WTC11 (cell line): ENCODE measurements at regions not wholly inside any gene's neighbourhood (a gene's known extent, or its start where the extent isn't known, plus 50 kb on each side); places are given as distances from the start of the nearest gene placed in this dataset.

Experiments used
- ATAC-seq: fragments of 200-7000 bp; cut with Tn5 transposase; 2 replicates; pipeline ENCODE4 v1.10.0; 2021; ENCODE audit warnings: mild to moderate bottlenecking, moderate library complexity
- CTCF ChIA-PET: fragments of 300-600 bp; sonication (Branson Sonifier 250); formaldehyde crosslinking; loops from one replicate; lab custom pipeline; 2021; ENCODE audit warnings: antibody characterized with exemption; lab: Charles Lee
- POLR2A ChIA-PET: fragments of 350-600 bp; sonication (Branson Sonifier 250); formaldehyde crosslinking; loops from one replicate; lab custom pipeline; 2021; ENCODE audit warnings: antibody characterized with exemption; lab: Charles Lee
- DNase-seq: peaks from one replicate; pipeline ENCODE4 v3.0.0; 2021; ENCODE audit warnings: low spot score
- H3K27ac Mint-ChIP-seq: 2 replicates; pipeline ENCODE4 v1.8.0; 2021; ENCODE audit warnings: mixed read lengths
- H3K27me3 Mint-ChIP-seq: 2 replicates; pipeline ENCODE4 v1.8.0; 2021; ENCODE audit warnings: low read depth, mild to moderate bottlenecking, moderate library complexity, mixed read lengths
- H3K36me3 Mint-ChIP-seq: 2 replicates; pipeline ENCODE4 v1.8.0; 2021; ENCODE audit warnings: mixed read lengths
- H3K4me1 Mint-ChIP-seq: 2 replicates; pipeline ENCODE4 v1.8.0; 2022; ENCODE audit warnings: mixed read lengths
- H3K4me3 Mint-ChIP-seq: 2 replicates; pipeline ENCODE4 v1.8.0; 2021; ENCODE audit warnings: mild to moderate bottlenecking, moderate library complexity, mixed read lengths
- H3K9me3 Mint-ChIP-seq: 2 replicates; pipeline ENCODE4 v1.8.0; 2021; ENCODE audit warnings: mixed read lengths
- AFF4 ChIP-seq: sonication (generic); formaldehyde crosslinking; IDR thresholded peaks from 2 replicates; pipeline ENCODE4 v1.8.1; 2023; ENCODE audit warnings: mild to moderate bottlenecking, missing genetic modification reagents, borderline replicate concordance
- AR ChIP-seq: fragments of 250-450 bp; sonication (Bioruptor Pico); IDR thresholded peaks from 2 replicates; pipeline ENCODE4 v1.9.0; 2021; ENCODE audit warnings: mild to moderate bottlenecking
- ARID4B ChIP-seq: sonication (generic); formaldehyde crosslinking; IDR thresholded peaks from 2 replicates; pipeline ENCODE4 v1.8.0; 2023; ENCODE audit warnings: missing genetic modification reagents, mild to moderate bottlenecking, borderline replicate concordance
- ATF6 ChIP-seq: sonication (generic); formaldehyde crosslinking; IDR thresholded peaks from 2 replicates; pipeline ENCODE4 v1.8.1; 2023; ENCODE audit warnings: mild to moderate bottlenecking, missing genetic modification reagents
- CBFB ChIP-seq: sonication (generic); formaldehyde crosslinking; IDR thresholded peaks from 2 replicates; pipeline ENCODE4 v1.8.1; 2022; ENCODE audit warnings: mild to moderate bottlenecking, low read depth, missing genetic modification reagents
- CREB1 ChIP-seq: sonication (generic); formaldehyde crosslinking; IDR thresholded peaks from 2 replicates; pipeline ENCODE4 v1.8.0; 2023; ENCODE audit warnings: mild to moderate bottlenecking, missing genetic modification reagents
- ETV6 ChIP-seq: sonication (generic); formaldehyde crosslinking; IDR thresholded peaks from 2 replicates; pipeline ENCODE4 v1.8.1; 2022; ENCODE audit warnings: mild to moderate bottlenecking, missing genetic modification reagents
- OVOL2 ChIP-seq: fragments of 250-450 bp; sonication (Bioruptor Pico); IDR thresholded peaks from 2 replicates; pipeline ENCODE4 v1.9.0; 2021; ENCODE audit warnings: mild to moderate bottlenecking, borderline replicate concordance
- PRRX2 ChIP-seq: fragments of 250-450 bp; sonication (Bioruptor Pico); IDR thresholded peaks from 2 replicates; pipeline ENCODE4 v1.8.0; 2021; ENCODE audit warnings: mild to moderate bottlenecking
- STAT6 ChIP-seq: sonication (generic); formaldehyde crosslinking; conservative IDR thresholded peaks from 2 replicates; pipeline ENCODE4 v1.8.1; 2023; ENCODE audit warnings: mild to moderate bottlenecking, low read depth, missing genetic modification reagents, moderate library complexity
- ZNF263 ChIP-seq: sonication (generic); formaldehyde crosslinking; IDR thresholded peaks from 2 replicates; pipeline ENCODE4 v1.8.1; 2022; ENCODE audit warnings: low read depth, mild to moderate bottlenecking, moderate library complexity, missing genetic modification reagents
- ZNF425 ChIP-seq: fragments of 250-450 bp; sonication (Bioruptor Pico); conservative IDR thresholded peaks from 2 replicates; pipeline ENCODE4 v1.9.0; 2021; ENCODE audit warnings: mild to moderate bottlenecking

GRCh38 chr1:63012339-63012738, 228.4 kb downstream of the ATG4C start (continued):
- TF ChIP-seq ARID4B (no peak), OVOL2 (no peak)

GRCh38 chr1:63014267-63014666, 230.3 kb downstream of the ATG4C start:
- CTCF ChIA-PET = interaction anchor here (0.5 kb wide), 1 partner anchor 306 kb away, joined by 3 read pairs; no protein-coding TSS in a partner anchor
- H3K4me1 Mint-ChIP-seq = peaks cover 7% of the 10 kb centered on the region; the same call in 1 of the 2 replicates
- H3K27ac Mint-ChIP-seq = no peak overlapping the region
- no peaks in the 10 kb centered on the region for H3K36me3 Mint-ChIP-seq
- no peaks in the 10 kb centered on the region; the same call in 1 of the 2 replicates for H3K27me3 Mint-ChIP-seq
- POLR2A ChIA-PET = no interaction called here
- peaks cover 4% of the 10 kb centered on the region; the same call in 1 of the 2 replicates for H3K9me3 Mint-ChIP-seq
- ATAC-seq = no peak
- no peak overlapping the region for H3K4me3 Mint-ChIP-seq
- no peak for DNase-seq
- TF ChIP-seq PRRX2 (no peak), CBFB (CRISPR knock-in tag) (no peak), ETV6 (CRISPR knock-in tag) (no peak), STAT6 (CRISPR knock-in tag) (no peak), AR (CRISPR knock-in tag) (no peak), ATF6 (CRISPR knock-in tag) (no peak), ZNF263 (CRISPR knock-in tag) (no peak), OVOL2 (no peak), AFF4 (CRISPR knock-in tag) (no peak), ZNF425 (CRISPR knock-in tag) (no peak), CREB1 (no peak)
